BJ (cell line): ENCODE measurements at regions not wholly inside any gene's neighbourhood (a gene's known extent, or its start where the extent isn't known, plus 50 kb on each side); places are given as distances from the start of the nearest gene placed in this dataset.

Experiments
- CTCF ChIA-PET: fragments of 350-600 bp; formaldehyde crosslinking; extraction: SDS; loops from one replicate; lab custom pipeline; 2021; ENCODE audit warnings: antibody characterized with exemption, inconsistent platforms; lab: Yijun Ruan, JAX
- POLR2A ChIA-PET: fragments of 300-600 bp; sonication (Branson Sonifier 250); formaldehyde crosslinking; extraction: SDS; loops from one replicate; lab custom pipeline; 2021; ENCODE audit warnings: antibody characterized with exemption; lab: Charles Lee
- DNase-seq: peaks from one replicate; pipeline ENCODE4 v3.0.0-alpha.2; 2011; ENCODE audit warnings: low read depth
- H3K27me3 ChIP-seq: 2 replicates; pipeline ENCODE4 v1.6.0; 2011; ENCODE audit warnings: low read length; ENCODE audit not compliant: control insufficient read depth, insufficient read depth
- H3K36me3 ChIP-seq: 2 replicates; pipeline ENCODE4 v1.5.1; 2011; ENCODE audit warnings: low read length; ENCODE audit not compliant: control insufficient read depth, insufficient read depth
- H3K4me3 ChIP-seq: 2 replicates; pipeline ENCODE4 v1.5.1; 2011; ENCODE audit warnings: low read depth, mild to moderate bottlenecking, control low read depth, low read length
- TF ChIP-seq, protein P1 (sequence below): IDR thresholded peaks from 2 replicates; pipeline ENCODE4 v1.5.1; 2011; ENCODE audit warnings: low read depth, mild to moderate bottlenecking, control low read depth, inconsistent platforms, low read length, moderate library complexity; ENCODE audit not compliant: insufficient read depth

DNA sequence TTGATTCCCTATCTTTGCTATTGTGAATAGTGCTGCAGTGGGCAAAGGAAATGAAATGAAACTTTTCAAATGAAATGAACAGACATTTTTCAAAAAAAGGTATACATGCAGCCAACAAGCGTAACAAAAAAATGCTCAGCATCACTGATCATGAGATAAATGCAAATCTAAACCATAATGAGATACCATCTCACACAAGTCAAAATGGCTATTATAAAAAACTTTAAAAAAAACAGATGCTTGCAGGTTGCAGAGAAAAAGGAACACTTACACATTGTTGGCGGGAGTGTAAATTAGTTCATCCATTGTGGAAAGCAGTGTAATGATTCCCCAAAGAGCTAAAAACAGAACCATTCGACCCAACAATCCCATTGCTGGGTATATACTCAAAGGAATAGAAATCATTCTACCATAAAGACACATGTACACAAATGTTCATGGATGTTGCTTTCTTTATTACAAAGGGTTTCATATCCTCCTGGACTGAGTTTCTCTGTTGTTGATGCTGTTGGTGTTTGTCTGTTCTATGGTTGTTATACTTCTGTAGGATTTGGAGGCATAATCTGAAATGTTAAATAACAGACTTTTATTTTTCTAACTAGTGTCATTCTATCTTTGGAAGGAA, 99.3 kb upstream of the SOX9 start:
- Histone ChIP-seq H3K4me3 (no peak overlapping the region), H3K36me3 (no peaks in the 10 kb centered on the region), H3K27me3 (no peaks in the 10 kb centered on the region; the same call in 1 of the 2 replicates)
- no peak for DNase-seq
- TF ChIP-seq, protein P1, sequence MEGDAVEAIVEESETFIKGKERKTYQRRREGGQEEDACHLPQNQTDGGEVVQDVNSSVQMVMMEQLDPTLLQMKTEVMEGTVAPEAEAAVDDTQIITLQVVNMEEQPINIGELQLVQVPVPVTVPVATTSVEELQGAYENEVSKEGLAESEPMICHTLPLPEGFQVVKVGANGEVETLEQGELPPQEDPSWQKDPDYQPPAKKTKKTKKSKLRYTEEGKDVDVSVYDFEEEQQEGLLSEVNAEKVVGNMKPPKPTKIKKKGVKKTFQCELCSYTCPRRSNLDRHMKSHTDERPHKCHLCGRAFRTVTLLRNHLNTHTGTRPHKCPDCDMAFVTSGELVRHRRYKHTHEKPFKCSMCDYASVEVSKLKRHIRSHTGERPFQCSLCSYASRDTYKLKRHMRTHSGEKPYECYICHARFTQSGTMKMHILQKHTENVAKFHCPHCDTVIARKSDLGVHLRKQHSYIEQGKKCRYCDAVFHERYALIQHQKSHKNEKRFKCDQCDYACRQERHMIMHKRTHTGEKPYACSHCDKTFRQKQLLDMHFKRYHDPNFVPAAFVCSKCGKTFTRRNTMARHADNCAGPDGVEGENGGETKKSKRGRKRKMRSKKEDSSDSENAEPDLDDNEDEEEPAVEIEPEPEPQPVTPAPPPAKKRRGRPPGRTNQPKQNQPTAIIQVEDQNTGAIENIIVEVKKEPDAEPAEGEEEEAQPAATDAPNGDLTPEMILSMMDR, result no peak
- CTCF ChIA-PET, result interaction anchor here (1.4 to 1.6 kb wide), 2 partner anchors 8 to 12 kb away, joined by 5 to 7 read pairs; no protein-coding TSS in a partner anchor
- POLR2A ChIA-PET, result no interaction called here

DNA sequence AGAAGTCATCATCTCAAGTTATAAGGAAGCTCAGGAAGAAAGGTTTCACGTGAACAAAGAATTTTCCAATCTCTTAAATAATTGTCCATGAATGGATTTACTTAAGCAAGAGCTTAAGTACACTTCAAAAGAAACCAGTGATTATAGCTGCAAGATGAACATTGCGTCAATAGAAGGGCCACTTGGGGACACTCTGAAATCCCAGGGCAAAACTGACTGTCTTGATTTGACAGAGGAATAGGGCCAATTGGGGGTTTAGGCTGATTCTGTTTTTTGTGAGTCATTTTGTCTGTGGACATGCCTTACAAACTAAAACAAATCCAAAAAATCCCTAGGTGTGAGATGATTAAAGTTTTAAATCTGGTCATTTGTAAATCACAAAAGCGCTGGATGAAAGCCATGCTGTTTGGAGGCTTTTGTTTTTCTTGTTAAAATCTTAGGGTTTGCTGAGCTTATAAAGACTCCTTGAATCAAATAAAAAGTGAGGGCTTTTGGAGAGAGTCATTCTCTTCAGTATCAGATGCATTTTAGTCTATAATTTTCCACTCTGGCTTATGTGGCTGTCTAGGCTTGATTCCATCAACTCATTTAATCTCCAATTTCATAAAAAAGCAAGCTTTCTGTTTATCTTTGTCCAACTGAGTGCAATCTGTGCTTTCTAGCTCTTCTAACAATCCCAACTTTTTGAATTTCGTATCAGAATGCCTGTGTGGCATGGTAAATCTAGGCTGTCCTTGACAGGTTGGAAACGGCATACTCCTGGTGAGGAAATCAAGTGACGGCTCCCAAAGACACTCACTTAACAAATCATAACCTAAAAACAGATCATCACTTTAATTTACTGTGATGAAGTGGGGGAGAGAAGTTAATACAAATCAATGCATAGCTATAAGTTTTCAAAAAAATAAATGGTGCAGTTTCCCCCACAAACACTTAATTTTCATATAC, 98.2 kb upstream of the SOX9 start:
- TF ChIP-seq, protein P1, result no peak
- ChIA-PET CTCF (interaction anchor here (1.0 to 1.4 kb wide), 2 partner anchors 9 to 13 kb away, joined by 3 to 5 read pairs; no protein-coding TSS in a partner anchor), POLR2A (no interaction called here)
- Histone ChIP-seq H3K36me3 (no peaks in the 10 kb centered on the region), H3K27me3 (no peaks in the 10 kb centered on the region; the same call in 1 of the 2 replicates), H3K4me3 (no peak overlapping the region)
- DNase-seq, result no peak

DNA sequence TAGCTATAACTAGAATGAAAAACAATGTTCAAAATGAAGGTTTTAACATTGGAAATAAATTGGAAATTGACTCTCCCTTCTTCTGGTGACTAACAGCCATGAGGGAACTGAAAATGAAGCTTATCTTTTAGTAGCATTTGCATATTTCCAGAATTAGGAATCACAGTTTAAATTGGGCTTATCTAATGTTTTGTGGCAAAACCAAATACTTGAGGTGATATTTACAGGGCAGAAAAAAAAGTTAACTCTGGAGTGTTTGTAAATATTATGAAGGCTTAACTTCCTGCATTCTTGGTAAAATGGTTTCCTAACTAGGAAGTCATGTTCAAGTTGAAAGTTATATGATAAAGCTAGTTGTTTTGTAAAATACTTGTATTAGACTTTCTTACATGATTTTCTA, 96.4 kb upstream of the SOX9 start:
- H3K4me3 ChIP-seq, result no peak overlapping the region
- ChIA-PET CTCF (interaction anchor here (0.9 to 1.0 kb wide), 2 partner anchors 10 to 16 kb away, joined by 3 read pairs; no protein-coding TSS in a partner anchor), POLR2A (no interaction called here)
- H3K27me3 ChIP-seq, result no peaks in the 10 kb centered on the region; the same call in 1 of the 2 replicates
- no peak for DNase-seq
- H3K36me3 ChIP-seq, result no peaks in the 10 kb centered on the region
- TF ChIP-seq, protein P1, result no peak

DNA sequence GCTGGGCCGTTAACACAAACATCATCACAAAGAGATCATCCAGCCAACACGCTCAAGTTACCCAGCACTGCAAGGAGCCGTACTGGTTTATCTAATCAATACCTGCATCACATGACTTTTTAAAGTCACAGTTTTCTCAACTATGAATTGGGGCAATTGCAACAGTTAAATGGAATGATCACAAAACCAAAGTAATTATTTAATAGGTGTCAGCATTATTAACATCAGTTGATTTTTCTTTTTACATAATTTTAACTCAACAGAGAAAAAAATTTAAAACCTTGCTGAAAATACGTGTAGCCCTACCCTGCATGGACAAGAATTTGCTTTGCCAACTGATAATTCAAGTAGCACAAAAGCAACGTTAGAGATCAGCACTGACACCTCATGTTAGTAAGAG, 95.7 kb upstream of the SOX9 start:
- no peak for DNase-seq
- ChIA-PET POLR2A (no interaction called here), CTCF (no interaction called here)
- H3K4me3 ChIP-seq, result no peak overlapping the region
- TF ChIP-seq, protein P1, result no peak
- H3K36me3 ChIP-seq, result no peaks in the 10 kb centered on the region
- H3K27me3 ChIP-seq, result no peaks in the 10 kb centered on the region; the same call in 1 of the 2 replicates
